ENCODE measurements at regions not wholly inside any gene's neighbourhood (a gene's known extent, or its start where the extent isn't known, plus 50 kb on each side); places are given as distances from the start of the nearest gene placed in this dataset.

GRCh38 chr2:103028181-103028580 is 266.4 kb downstream of the TMEM182 start:
- no peaks in the 10 kb centered on the region for H3K79me2 ChIP-seq (ENCODE audit: insufficient read depth, low read length)
- no peak overlapping the region for H3K27ac ChIP-seq (ENCODE audit: low read length)
- TF ChIP-seq, protein P1, sequence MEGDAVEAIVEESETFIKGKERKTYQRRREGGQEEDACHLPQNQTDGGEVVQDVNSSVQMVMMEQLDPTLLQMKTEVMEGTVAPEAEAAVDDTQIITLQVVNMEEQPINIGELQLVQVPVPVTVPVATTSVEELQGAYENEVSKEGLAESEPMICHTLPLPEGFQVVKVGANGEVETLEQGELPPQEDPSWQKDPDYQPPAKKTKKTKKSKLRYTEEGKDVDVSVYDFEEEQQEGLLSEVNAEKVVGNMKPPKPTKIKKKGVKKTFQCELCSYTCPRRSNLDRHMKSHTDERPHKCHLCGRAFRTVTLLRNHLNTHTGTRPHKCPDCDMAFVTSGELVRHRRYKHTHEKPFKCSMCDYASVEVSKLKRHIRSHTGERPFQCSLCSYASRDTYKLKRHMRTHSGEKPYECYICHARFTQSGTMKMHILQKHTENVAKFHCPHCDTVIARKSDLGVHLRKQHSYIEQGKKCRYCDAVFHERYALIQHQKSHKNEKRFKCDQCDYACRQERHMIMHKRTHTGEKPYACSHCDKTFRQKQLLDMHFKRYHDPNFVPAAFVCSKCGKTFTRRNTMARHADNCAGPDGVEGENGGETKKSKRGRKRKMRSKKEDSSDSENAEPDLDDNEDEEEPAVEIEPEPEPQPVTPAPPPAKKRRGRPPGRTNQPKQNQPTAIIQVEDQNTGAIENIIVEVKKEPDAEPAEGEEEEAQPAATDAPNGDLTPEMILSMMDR (IDR thresholded peaks at IDR 0.05; ENCODE audit: borderline replicate concordance, extremely low read depth, low read length, poor library complexity, severe bottlenecking): no peak
- no peak for TF ChIP-seq EZH2 (IDR thresholded peaks at IDR 0.05; ENCODE audit: borderline replicate concordance, low read depth, low read length, severe bottlenecking)
- H3K4me3 ChIP-seq (ENCODE audit: low read depth in 1 of 2, low read length in 2 of 2): no peak overlapping the region
- H3K9me3 ChIP-seq (ENCODE audit: insufficient read depth, low read length, severe bottlenecking): no peaks in the 10 kb centered on the region
- ATAC-seq (ENCODE audit: insufficient read depth, low read depth): no peak
- H3K4me2 ChIP-seq (ENCODE audit: insufficient read depth, low read length): no peak overlapping the region
- no peak for DNase-seq
- no peaks in the 10 kb centered on the region for H3K4me1 ChIP-seq (ENCODE audit: insufficient read depth, low read length)
- H4K20me1 ChIP-seq (ENCODE audit: insufficient read depth, low read length): no peaks in the 10 kb centered on the region
- H3K9ac ChIP-seq (ENCODE audit: low read depth, low read length): no peak overlapping the region
- H2AFZ ChIP-seq (ENCODE audit: low read depth, low read length): no peak overlapping the region
- no peaks in the 10 kb centered on the region for H3K36me3 ChIP-seq (ENCODE audit: insufficient read depth, low read length)
- no peaks in the 10 kb centered on the region for H3K27me3 ChIP-seq (ENCODE audit: insufficient read depth, low read length, poor library complexity)
